ENCODE measurements at regions not wholly inside any gene's neighbourhood (a gene's known extent, or its start where the extent isn't known, plus 50 kb on each side); places are given as distances from the start of the nearest gene placed in this dataset.
"Not testable (repeated sequence)": the region's sequence is repeated elsewhere in the genome, so short reads cannot be mapped to it uniquely, and the experiment has no call there.

GRCh38 chr21:21860888-21861287 is 862.7 kb downstream of the NCAM2 start:
- no peak for DNase-seq

DNA sequence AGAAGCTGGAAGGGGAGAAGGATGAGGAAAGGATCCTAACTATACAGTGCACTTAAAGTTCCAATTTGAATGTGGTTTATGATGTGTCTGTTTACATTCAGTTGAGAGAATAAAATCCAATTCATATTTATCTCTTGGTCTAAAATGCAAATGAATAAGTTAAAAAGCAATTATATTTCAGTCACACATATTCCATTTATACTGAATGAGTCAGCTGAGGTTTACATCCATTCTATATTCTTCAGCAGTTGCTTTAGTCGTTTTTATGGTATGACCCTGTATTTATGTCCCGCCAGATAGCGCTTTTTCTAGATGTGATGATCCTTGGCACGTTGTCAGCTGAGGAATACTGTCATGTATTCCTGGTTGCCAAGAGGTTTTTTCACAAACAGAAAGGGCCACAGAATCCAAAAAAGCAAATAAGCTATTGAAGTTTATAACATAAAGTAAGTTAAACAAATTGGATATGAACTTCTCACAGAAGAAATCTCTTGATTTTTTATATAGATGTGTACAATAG is 866.2 kb downstream of the NCAM2 start:
- no peak for DNase-seq

GRCh38 chr21:21897275-21897883 is 899.2 kb downstream of the NCAM2 start:
- DNase-seq: peak; percentile 38

GRCh38 chr21:21898801-21899200 is 900.6 kb downstream of the NCAM2 start:
- no peak for DNase-seq

DNA sequence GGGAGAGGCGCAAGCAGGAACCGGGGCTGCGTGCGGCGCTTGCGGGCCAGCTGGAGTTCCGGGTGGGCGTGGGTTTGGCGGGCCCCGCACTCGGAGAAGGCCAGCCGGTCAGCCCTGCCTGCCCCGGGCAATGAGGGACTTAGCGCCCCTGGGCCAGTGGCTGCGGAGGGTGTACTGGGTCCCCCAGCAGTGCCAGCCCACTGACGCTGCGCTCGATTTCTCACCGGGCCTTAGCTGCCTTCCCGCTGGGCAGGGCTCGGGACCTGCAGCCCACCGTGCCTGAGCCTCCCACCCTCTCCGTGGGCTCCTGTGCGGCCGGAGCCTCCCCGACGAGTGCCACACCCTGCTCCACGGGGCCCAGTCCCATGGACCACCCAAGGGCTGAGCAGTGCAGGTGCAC is 904.2 kb downstream of the NCAM2 start:
- not testable (repeated sequence) for DNase-seq

DNA sequence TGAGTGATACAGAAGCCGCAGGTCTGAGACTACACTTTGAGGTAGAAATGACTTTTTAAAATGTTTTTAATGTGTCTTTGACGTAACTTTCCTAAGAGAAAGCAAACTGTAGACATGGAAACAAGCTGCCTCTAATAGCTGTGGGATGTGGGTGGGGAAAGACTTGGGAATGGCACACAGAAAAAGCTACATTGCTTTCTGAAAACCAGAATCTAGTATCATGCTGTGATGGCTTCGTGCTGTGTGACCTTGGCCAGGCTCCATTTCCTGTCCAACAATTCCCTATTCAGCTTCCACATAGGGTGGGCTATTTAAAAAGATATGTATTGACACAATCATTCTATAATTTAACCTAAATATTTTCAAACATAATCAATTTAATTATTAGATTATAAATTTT is 909.1 kb downstream of the NCAM2 start:
- peak; percentile 70 for DNase-seq

GRCh38 chr21:21915816-21916215 is 917.6 kb downstream of the NCAM2 start:
- no peak for DNase-seq

DNA sequence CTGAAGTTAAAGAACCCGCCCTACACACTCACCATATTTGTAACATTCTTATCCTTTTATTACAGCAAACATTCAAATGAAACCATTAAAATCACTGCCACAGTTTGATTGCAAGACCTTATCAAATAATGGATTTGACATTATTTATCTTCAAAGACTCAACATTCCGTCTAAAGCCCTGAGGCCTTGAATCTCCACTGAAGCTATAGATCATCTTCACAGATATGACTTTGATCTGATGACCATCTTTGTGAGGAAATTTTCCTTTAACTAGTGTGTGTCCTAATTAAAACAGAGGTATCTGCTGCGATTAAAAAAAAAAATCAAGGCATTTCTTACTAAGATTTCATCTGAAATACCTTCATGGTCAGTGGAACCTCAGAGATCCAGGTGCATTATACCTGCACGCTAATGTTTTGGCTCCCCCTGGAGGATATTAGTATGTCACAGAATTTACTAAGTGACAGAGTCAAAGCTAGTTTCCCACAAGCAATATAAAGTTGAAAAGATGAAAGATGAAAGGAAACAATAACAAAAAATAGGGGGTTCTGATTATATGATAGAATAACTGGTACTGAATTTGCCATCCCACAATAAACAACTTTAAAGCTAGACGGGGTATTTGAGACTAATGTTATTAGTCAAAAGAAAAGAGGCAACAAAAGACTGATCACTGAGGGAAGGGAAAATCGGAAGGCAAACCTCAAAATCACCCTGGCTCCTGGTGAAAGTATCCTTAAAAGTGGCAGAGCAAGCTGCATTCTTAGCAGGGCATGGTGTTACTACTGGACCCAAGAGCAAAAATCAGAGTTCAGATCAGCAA is 923.4 kb downstream of the NCAM2 start:
- DNase-seq: peak; percentile 24

DNA sequence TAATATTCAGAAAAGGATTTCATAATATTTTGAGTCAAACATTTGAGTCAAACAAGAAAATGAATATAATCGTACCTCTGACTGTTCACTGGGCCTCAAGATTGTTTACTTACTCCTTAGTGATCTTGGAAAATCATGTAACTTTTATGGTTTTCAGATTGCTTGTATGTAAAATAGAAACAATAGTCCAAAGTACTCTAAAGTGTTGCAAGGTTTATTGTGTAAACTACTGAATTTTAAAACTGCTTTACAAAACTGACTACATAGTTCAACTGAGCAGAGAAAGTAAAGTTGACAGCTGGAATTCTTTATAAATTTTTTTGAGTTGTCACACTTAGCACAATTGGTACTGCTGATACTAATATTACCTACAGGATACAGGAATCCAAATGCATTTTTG is 931.0 kb downstream of the NCAM2 start:
- DNase-seq: no peak

DNA sequence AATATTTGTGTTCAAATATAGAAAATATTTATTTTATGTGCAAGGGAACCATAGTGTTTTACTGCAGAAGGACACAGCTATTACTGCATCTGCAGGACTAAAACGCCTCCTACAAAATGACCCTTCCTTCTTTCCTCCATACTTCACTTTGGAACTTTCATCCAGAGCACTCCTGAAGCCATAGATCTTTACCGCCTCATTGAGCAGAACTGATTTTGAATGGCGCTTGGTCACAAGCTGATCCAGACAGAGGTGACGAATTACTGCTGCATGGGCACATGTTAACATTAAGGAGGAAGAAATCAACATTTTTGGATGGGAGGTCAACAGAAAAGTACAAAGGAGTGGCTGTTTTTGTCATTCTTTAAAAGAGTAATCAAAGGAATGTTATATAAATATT is 931.6 kb downstream of the NCAM2 start:
- no peak for DNase-seq

DNA sequence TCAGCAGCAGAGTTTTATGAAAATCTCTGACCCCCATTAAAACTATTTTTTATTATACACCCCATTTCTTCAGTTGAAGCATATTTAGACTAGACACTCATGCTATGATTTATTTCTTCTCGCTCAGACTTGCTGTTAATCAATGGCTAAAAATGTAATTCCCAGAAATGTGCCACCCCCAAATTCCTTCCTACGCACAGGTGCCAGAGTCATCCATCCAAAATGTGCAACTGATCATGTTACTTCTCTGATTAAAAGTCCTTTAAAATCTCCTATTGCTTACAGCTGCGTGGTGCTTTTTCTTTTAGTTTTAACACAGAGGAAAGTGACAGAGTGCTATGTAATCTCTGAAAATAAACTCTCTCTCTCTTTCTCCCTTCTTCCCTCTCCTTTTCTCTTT is 954.4 kb downstream of the NCAM2 start:
- DNase-seq: no peak

DNA sequence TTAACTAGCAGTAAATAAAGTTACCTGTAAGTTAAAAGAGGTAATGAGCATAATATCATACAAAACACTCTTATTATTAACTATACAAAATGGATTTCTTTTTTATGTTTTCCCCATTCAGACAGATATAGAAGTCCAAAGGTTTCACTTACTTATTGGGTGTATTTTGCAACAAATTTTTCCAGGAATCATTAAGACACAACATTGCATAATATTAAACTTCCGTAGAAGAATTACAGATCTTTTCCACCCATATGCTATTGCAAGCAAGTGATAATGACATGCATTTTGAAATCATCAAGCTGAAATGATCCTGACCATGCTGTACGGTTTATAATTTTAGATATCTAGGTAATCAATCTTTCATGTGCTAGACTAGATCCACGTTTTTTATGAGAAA is 957.0 kb downstream of the NCAM2 start:
- no peak for DNase-seq

- no peak for DNase-seq
Observed at GRCh38 chr21:21957490-21957889, 959.3 kb downstream of the NCAM2 start.

GRCh38 chr21:21963911-21964310 is 965.7 kb downstream of the NCAM2 start:
- no peak for DNase-seq

- DNase-seq: peak; percentile 86
Observed at GRCh38 chr21:21968810-21969209, 970.6 kb downstream of the NCAM2 start.

DNA sequence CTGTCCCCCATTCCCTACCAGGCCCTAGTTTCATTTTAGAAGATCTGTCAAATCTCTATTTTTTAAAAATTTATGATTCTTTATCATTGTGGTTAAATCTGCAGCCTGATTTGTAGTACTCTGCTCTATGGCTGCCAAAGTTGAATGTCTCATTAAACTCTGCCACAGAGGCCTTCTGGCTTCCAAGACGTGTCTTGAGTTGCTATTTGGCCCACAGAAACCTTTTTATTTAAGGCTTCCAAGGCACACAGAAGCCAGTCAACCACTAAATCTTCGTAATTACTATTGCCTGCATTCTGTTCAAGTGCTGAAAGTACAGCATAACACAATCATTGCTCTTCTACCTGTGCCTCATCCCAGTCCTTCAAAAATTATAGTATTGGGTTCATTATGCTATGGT is 971.0 kb downstream of the NCAM2 start:
- no peak for DNase-seq

- DNase-seq: peak; percentile 23
Observed at GRCh38 chr21:21971384-21971783, 973.2 kb downstream of the NCAM2 start.

GRCh38 chr21:21973806-21974205 is 975.6 kb downstream of the NCAM2 start:
- no peak for DNase-seq

DNA sequence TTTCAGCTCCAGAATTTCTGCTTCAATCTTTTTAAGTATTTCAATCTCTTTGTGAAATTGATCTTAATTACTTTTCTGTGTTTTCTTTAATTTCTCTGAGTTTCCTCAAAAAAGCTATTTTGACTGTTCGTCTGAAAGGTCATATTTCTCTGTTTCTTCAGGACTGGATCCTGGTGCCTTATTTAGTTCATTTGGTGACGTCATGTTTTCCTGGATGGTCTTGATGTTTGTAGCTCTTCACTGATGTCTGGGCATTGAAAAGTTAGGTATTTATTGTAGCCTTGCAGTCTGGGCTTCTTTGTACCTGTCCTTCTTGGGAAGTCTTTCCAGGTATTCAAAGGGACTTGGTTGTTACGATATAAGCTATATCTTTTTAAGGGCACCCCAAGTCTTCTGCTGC is 998.7 kb downstream of the NCAM2 start:
- no peak for DNase-seq

- DNase-seq: no peak
Observed at GRCh38 chr21:21997390-21998333, 999.5 kb downstream of the NCAM2 start.

GRCh38 chr21:22019766-22020165 is 1021.6 kb downstream of the NCAM2 start:
- DNase-seq: no peak

GRCh38 chr21:22020221-22020620 is 1022.0 kb downstream of the NCAM2 start:
- DNase-seq: no peak

DNA sequence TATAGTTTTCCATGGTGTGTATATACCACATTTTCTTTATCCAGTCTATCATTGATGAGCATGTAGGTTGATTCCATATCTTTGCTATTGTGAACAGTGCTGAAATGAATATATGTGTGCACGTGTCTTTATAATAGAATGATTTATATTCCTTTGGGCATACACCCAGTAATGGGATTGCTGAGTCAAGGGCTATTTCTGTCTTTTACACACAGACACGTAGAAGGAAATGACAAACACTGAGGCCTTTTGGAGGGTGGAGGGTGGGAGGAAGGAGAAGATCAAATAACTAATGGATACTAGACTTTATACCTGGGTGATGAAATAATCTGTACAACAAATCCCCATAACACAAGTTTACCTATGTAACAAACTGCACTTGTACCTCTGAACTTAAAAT is 1025.7 kb downstream of the NCAM2 start:
- DNase-seq: not testable (repeated sequence)
